ENCODE measurements at regions not wholly inside any gene's neighbourhood (a gene's known extent, or its start where the extent isn't known, plus 50 kb on each side); places are given as distances from the start of the nearest gene placed in this dataset.

DNA sequence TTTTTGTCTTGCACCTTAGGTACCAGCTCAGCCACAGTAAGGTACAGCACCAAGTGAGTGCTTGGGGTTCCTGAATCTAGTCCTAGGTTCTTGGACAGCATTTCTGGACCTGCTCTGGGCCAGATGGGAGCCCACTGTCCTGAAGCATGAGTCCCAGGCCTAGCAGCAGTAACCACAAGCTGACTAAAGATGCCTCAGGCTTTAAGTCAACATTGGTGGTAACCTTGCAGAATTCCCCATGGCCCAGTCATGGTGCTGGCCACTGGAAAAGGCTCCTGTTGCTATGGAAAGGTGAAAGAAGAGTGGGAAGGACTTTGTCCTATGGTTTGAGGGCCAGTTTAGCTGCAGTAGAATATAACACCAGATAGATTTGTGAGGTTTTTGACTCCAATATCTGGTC lies 86.9 kb upstream of the CLEC14A start:
- no peak for TF ChIP-seq RAD21 (CRISPR knock-in tag; IDR thresholded peaks at IDR 0.05)
- TF ChIP-seq KDM1A (CRISPR knock-in tag; IDR thresholded peaks at IDR 0.05), result no peak
- TF ChIP-seq, protein P1, sequence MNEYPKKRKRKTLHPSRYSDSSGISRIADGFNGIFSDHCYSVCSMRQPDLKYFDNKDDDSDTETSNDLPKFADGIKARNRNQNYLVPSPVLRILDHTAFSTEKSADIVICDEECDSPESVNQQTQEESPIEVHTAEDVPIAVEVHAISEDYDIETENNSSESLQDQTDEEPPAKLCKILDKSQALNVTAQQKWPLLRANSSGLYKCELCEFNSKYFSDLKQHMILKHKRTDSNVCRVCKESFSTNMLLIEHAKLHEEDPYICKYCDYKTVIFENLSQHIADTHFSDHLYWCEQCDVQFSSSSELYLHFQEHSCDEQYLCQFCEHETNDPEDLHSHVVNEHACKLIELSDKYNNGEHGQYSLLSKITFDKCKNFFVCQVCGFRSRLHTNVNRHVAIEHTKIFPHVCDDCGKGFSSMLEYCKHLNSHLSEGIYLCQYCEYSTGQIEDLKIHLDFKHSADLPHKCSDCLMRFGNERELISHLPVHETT (CRISPR knock-in tag; conservative IDR thresholded peaks at IDR 0.05), result no peak

All from HepG2 (cell line).